Transverse colon (tissue), 4 donors: ENCODE measurements at regions not wholly inside any gene's neighbourhood (a gene's known extent, or its start where the extent isn't known, plus 50 kb on each side); places are given as distances from the start of the nearest gene placed in this dataset.
"Not testable (repeated sequence)": the region's sequence is repeated elsewhere in the genome, so short reads cannot be mapped to it uniquely, and the experiment has no call there.

Source experiments
- DNase-seq: peaks from one replicate; pipeline ENCODE4 v3.0.0-alpha.2; 2019
- H3K27ac ChIP-seq, 4 donors: fragments of 200-600 bp; sonication (generic); 2 replicates each; pipeline ENCODE4 v1.5.1; 2016 to 2018; ENCODE audit warnings: inconsistent platforms in 4 of 4
- H3K27me3 ChIP-seq: fragments of 200-600 bp; sonication (generic); 2 replicates; pipeline ENCODE4 v1.5.1; 2017; ENCODE audit warnings: inconsistent platforms
- H3K36me3 ChIP-seq, 4 donors: fragments of 200-600 bp; sonication (generic); 2 replicates each; pipeline ENCODE4 v1.5.1; 2017 to 2019; ENCODE audit warnings: inconsistent platforms in 4 of 4
- H3K4me1 ChIP-seq, 4 donors: fragments of 200-600 bp; sonication (generic); 2 replicates each; pipeline ENCODE4 v1.5.1; 2017 to 2020; ENCODE audit warnings: inconsistent platforms in 4 of 4
- H3K4me3 ChIP-seq, 4 donors: fragments of 200-600 bp; sonication (generic); 1 replicate in 1 of 4; 2 replicates in 3 of 4; pipeline versions ENCODE4 v1.5.1 to v1.6.1; 2017 to 2019; ENCODE audit warnings: inconsistent platforms in 4 of 4
- H3K9me3 ChIP-seq, 2 donors: fragments of 200-600 bp; sonication (generic); 2 replicates each; pipeline ENCODE4 v1.5.1; 2017 to 2019; ENCODE audit warnings: inconsistent platforms in 2 of 2
- EP300 ChIP-seq: sonication (generic); formaldehyde crosslinking; IDR thresholded peaks from one replicate; pipeline ENCODE4 v1.6.1; 2017; ENCODE audit warnings: antibody characterized with exemption, low read depth
- POLR2A ChIP-seq: fragments of 450-650 bp; IDR thresholded peaks from one replicate; pipeline ENCODE4 v1.6.1; 2016; ENCODE audit warnings: antibody characterized with exemption, mild to moderate bottlenecking, moderate library complexity
- POLR2AphosphoS5 ChIP-seq, 3 donors: sonication (generic); formaldehyde crosslinking; IDR thresholded peaks; one replicate each; pipeline ENCODE4 v1.6.1; 2016; ENCODE audit warnings: antibody characterized with exemption in 3 of 3
- WGBS, 2 donors: methylation state at CpG; one replicate each; pipeline ENCODE4 v1.1.5; 2018; ENCODE audit warnings: low coverage in 1 of 2; 5-methylcytosine and 5-hydroxymethylcytosine counted together
- in situ Hi-C, 4 donors: fragments of 200-750 bp; cut with MboI; loops; one replicate each; pipeline versions ENCODE4 v1.15.0 to v1.15.1; 2017; ENCODE audit warnings: low sequenced_read_pairs in 3 of 4, low pct_ligation_motif_present in 1 of 4, low pct_unique_long_range_greater_than_20kb in 1 of 4
- intact Hi-C: fragments of 100-400 bp; cut with DNase I; formaldehyde crosslinking; loops from one replicate; pipeline ENCODE4 v1.15.1; 2023; ENCODE audit warnings: low total_unique reads
- TF ChIP-seq, protein P1 (sequence below), 5 experiments: fragments of 200-600 bp in 3 of 5; fragments of 450-650 bp in 2 of 5; sonication (generic) in 3 of 5; IDR thresholded peaks; 1 replicate in 2 of 5; 2 replicates in 3 of 5; pipeline ENCODE4 v1.5.1; 2016 to 2017; ENCODE audit warnings: antibody characterized with exemption in 5 of 5, inconsistent platforms in 3 of 5, mild to moderate bottlenecking in 2 of 5, moderate library complexity in 1 of 5

- TF ChIP-seq POLR2AphosphoS5 (IDR thresholded peaks at IDR 0.05), result no peak
- TF ChIP-seq, protein P1, sequence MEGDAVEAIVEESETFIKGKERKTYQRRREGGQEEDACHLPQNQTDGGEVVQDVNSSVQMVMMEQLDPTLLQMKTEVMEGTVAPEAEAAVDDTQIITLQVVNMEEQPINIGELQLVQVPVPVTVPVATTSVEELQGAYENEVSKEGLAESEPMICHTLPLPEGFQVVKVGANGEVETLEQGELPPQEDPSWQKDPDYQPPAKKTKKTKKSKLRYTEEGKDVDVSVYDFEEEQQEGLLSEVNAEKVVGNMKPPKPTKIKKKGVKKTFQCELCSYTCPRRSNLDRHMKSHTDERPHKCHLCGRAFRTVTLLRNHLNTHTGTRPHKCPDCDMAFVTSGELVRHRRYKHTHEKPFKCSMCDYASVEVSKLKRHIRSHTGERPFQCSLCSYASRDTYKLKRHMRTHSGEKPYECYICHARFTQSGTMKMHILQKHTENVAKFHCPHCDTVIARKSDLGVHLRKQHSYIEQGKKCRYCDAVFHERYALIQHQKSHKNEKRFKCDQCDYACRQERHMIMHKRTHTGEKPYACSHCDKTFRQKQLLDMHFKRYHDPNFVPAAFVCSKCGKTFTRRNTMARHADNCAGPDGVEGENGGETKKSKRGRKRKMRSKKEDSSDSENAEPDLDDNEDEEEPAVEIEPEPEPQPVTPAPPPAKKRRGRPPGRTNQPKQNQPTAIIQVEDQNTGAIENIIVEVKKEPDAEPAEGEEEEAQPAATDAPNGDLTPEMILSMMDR (IDR thresholded peaks at IDR 0.05), result no peak
- TF ChIP-seq EP300, result no peak
- TF ChIP-seq POLR2A, result no peak
- in situ Hi-C loops, result no loop called here
- Histone ChIP-seq H3K4me3 (no peak overlapping the region), H3K9me3 (no peaks in the 10 kb centered on the region), H3K36me3 (no peaks in the 10 kb centered on the region), H3K4me1 (no peaks in the 10 kb centered on the region), H3K27ac (no peak overlapping the region), H3K27me3 (no peaks in the 10 kb centered on the region)
- no peak for DNase-seq
- intact Hi-C loops, result no loop called here
- WGBS, 2 donors, result 0 to 15% methylated on average over 1 to 2 of the region's 2 CpGs
Measured at GRCh38 chrX:104482757-104483156, 83.2 kb upstream of the IL1RAPL2 start.

GRCh38 chrX:104469771-104470170 lies 96.2 kb upstream of the IL1RAPL2 start:
- no peak overlapping the region for H3K27ac ChIP-seq
- no peaks in the 10 kb centered on the region for H3K4me1 ChIP-seq
- H3K9me3 ChIP-seq, result no peaks in the 10 kb centered on the region
- H3K36me3 ChIP-seq, result no peaks in the 10 kb centered on the region
- no peak for DNase-seq
- intact Hi-C loops (no loop called here), in situ Hi-C loops (loop anchor here in 1 of 4 donors (25.0 kb wide), 1 partner anchor 107 kb away; no protein-coding TSS in a partner anchor)
- no peak overlapping the region for H3K4me3 ChIP-seq
- WGBS, 2 donors, result 0% methylated on average over 1 of the region's 1 CpG
- no peaks in the 10 kb centered on the region for H3K27me3 ChIP-seq
- TF ChIP-seq POLR2A, result no peak
- TF ChIP-seq, protein P1 (IDR thresholded peaks at IDR 0.05), result no peak
- no peak for TF ChIP-seq POLR2AphosphoS5 (IDR thresholded peaks at IDR 0.05)
- TF ChIP-seq EP300, result no peak

- Histone ChIP-seq H3K4me1 (no peaks in the 10 kb centered on the region), H3K4me3 (no peak overlapping the region), H3K9me3 (no peaks in the 10 kb centered on the region), H3K27ac (no peak overlapping the region), H3K27me3 (no peaks in the 10 kb centered on the region), H3K36me3 (no peaks in the 10 kb centered on the region)
- intact Hi-C loops, result no loop called here
- WGBS, 2 donors, result 79 to 84% methylated on average over 2 to 4 of the region's 4 CpGs
- TF ChIP-seq POLR2AphosphoS5 (IDR thresholded peaks at IDR 0.05) (no peak), POLR2A (no peak), EP300 (no peak)
- TF ChIP-seq, protein P1 (IDR thresholded peaks at IDR 0.05), result no peak
- in situ Hi-C loops, result loop anchor here in 1 of 4 donors (25.0 kb wide), 1 partner anchor 97 kb away; no protein-coding TSS in a partner anchor
- DNase-seq, result no peak
Measured at GRCh38 chrX:104459796-104460195, 106.2 kb upstream of the IL1RAPL2 start.

GRCh38 chrX:104457130-104457529 lies 108.9 kb upstream of the IL1RAPL2 start:
- in situ Hi-C loops, result loop anchor here in 1 of 4 donors (25.0 kb wide), 1 partner anchor 95 kb away; no protein-coding TSS in a partner anchor
- H3K9me3 ChIP-seq, H3K4me3 ChIP-seq, H3K36me3 ChIP-seq, intact Hi-C loops, H3K27me3 ChIP-seq, DNase-seq, H3K4me1 ChIP-seq, H3K27ac ChIP-seq: not testable (repeated sequence)
- 91% methylated on average over 2 of the region's 2 CpGs; no CpG with 5 or more reads in 1 of the 2 donors for WGBS, 2 donors

DNA sequence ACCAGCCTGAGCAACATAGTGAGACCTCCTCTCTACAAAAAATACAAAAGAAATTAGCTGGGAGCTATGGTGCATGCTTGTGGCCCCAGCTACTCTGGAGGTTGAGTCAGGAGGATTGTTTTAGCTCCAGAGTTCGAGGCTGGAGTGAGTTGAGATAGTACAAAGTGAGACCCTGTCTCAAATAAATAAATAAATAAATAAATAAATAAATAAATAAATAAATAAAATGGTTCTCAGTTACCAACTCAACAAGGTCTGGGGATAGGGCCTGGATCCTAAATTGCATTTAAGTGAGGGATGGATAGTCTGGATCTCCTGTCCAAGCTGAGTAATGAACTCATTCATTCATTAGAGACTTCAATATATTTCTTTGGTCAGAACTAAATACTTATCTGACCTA lies 115.7 kb upstream of the IL1RAPL2 start:
- Histone ChIP-seq H3K4me1 (no peaks in the 10 kb centered on the region), H3K9me3 (no peaks in the 10 kb centered on the region), H3K4me3 (no peak overlapping the region), H3K36me3 (no peaks in the 10 kb centered on the region), H3K27me3 (no peaks in the 10 kb centered on the region), H3K27ac (no peak overlapping the region)
- no peak for DNase-seq
- intact Hi-C loops, result no loop called here
- in situ Hi-C loops, result loop anchor here in 1 of 4 donors (25.0 kb wide), 1 partner anchor 88 kb away; no protein-coding TSS in a partner anchor
- no peak for TF ChIP-seq POLR2AphosphoS5 (IDR thresholded peaks at IDR 0.05)
- no peak for TF ChIP-seq POLR2A
- no peak for TF ChIP-seq EP300
- TF ChIP-seq, protein P1 (IDR thresholded peaks at IDR 0.05), result no peak
- WGBS, 2 donors, result 20 to 39% methylated on average over 1 of the region's 1 CpG
